HepG2 (cell line): ENCODE measurements at regions not wholly inside any gene's neighbourhood (a gene's known extent, or its start where the extent isn't known, plus 50 kb on each side); places are given as distances from the start of the nearest gene placed in this dataset.

Experiments
- ATAC-seq: fragments of 200-7000 bp; cut with Tn5 transposase; 3 replicates; pipeline ENCODE4 v1.9.1; 2020; ENCODE audit warnings: mild to moderate bottlenecking, moderate library complexity
- BruUV-seq: library from RNA; stranded (reverse); fragments of 400-500 nt; replicated peaks from 2 replicates; lab custom pipeline; 2021; lab: Mats Ljungman, UMichigan
- CTCF ChIA-PET: fragments of 300-600 bp; formaldehyde crosslinking; extraction: SDS; loops from one replicate; lab custom pipeline; 2021; ENCODE audit warnings: low total read pairs, inconsistent platforms, low intra/inter-chr PET ratio; lab: Yijun Ruan, JAX
- POLR2A ChIA-PET: fragments of 350-600 bp; sonication (Branson Sonifier 250); formaldehyde crosslinking; loops from one replicate; lab custom pipeline; 2020; ENCODE audit warnings: antibody characterized with exemption, inconsistent platforms; lab: Yijun Ruan, JAX
- DNase-seq: peaks from one replicate; pipeline ENCODE4 v3.0.0-alpha.2; 2015; ENCODE audit warnings: low spot score
- FAIRE-seq: peaks from 3 replicates; lab custom pipeline; 2011; peaks lifted over from hg19 to GRCh38; lab: Jason Lieb, UNC
- H2AFZ ChIP-seq: one replicate; pipeline ENCODE4 v1.6.1; 2011; ENCODE audit warnings: low read length, inconsistent platforms
- H3K27ac ChIP-seq: fragments of 300-600 bp; 3 replicates; pipeline ENCODE4 v1.8.0; 2011; ENCODE audit warnings: mixed run types, mild to moderate bottlenecking, mixed read lengths, low read length, inconsistent platforms; ENCODE audit not compliant: insufficient read depth; ENCODE audit errors: extremely low read length
- H3K27me3 ChIP-seq, 2 experiments: fragments of 200-600 bp in 1 of 2; 2 replicates in 1 of 2; 3 replicates in 1 of 2; pipeline versions ENCODE4 v1.6.0 to v1.8.0; 2011; ENCODE audit warnings: low read length in 2 of 2, mild to moderate bottlenecking in 2 of 2, moderate library complexity in 2 of 2, inconsistent platforms in 1 of 2; ENCODE audit not compliant: insufficient read depth in 2 of 2, control insufficient read depth in 1 of 2
- H3K36me3 ChIP-seq, 2 experiments: fragments of 200-600 bp in 1 of 2; replicated peaks in 1 of 2; 2 replicates in 1 of 2; 3 replicates in 1 of 2; pipeline versions ENCODE4 v1.5.1 to v1.8.0; 2011; ENCODE audit warnings: low read length in 2 of 2, inconsistent platforms in 1 of 2; ENCODE audit not compliant: insufficient read depth in 2 of 2, control insufficient read depth in 1 of 2
- H3K4me1 ChIP-seq: 2 replicates; pipeline ENCODE4 v1.5.1; 2012; ENCODE audit warnings: low read length, inconsistent platforms; ENCODE audit not compliant: insufficient read depth
- H3K4me2 ChIP-seq: 2 replicates; pipeline ENCODE4 v1.6.0; 2011; ENCODE audit warnings: low read depth, low read length, inconsistent platforms
- H3K4me3 ChIP-seq, 3 experiments: fragments of 200-600 bp in 1 of 3; sonication (generic), shearing (Covaris generic) in 1 of 3; replicated peaks in 1 of 3; 2 replicates each; pipeline ENCODE4 v1.5.1; 2011 to 2016; ENCODE audit warnings: low read length in 3 of 3, inconsistent platforms in 2 of 3, low read depth in 2 of 3, mild to moderate bottlenecking in 2 of 3, control low read depth in 1 of 3, mixed read lengths in 1 of 3; ENCODE audit not compliant: insufficient read depth in 1 of 3
- H3K79me2 ChIP-seq: one replicate; pipeline ENCODE4 v1.6.1; 2011; ENCODE audit warnings: low read length, inconsistent platforms; ENCODE audit not compliant: insufficient read depth
- H3K9ac ChIP-seq: 2 replicates; pipeline ENCODE4 v1.6.0; 2011; ENCODE audit warnings: mild to moderate bottlenecking, low read depth, low read length, inconsistent platforms; ENCODE audit not compliant: insufficient read depth
- H3K9me3 ChIP-seq: 2 replicates; pipeline ENCODE4 v1.5.1; 2012; ENCODE audit warnings: mild to moderate bottlenecking, low read length
- H4K20me1 ChIP-seq: 2 replicates; pipeline ENCODE4 v1.6.0; 2011; ENCODE audit warnings: inconsistent platforms, mild to moderate bottlenecking, low read length, moderate library complexity; ENCODE audit not compliant: insufficient read depth
- U2AF2 ChIP-seq: fragments of 200-400 bp; formaldehyde crosslinking; IDR thresholded peaks from 2 replicates; pipeline ENCODE4 v1.6.1; 2017; ENCODE audit warnings: low read depth, mild to moderate bottlenecking, low read length
- ZNF138 ChIP-seq: sonication (generic); formaldehyde crosslinking; IDR thresholded peaks from 2 replicates; pipeline ENCODE4 v1.5.0; 2020; ENCODE audit warnings: mild to moderate bottlenecking, low read depth, missing genetic modification reagents
- ZNF260 ChIP-seq: sonication (generic); formaldehyde crosslinking; IDR thresholded peaks from 2 replicates; pipeline ENCODE4 v1.4.0; 2020; ENCODE audit warnings: missing genetic modification reagents, low read depth, mild to moderate bottlenecking, borderline replicate concordance
- ZNF749 ChIP-seq: sonication (generic); formaldehyde crosslinking; IDR thresholded peaks from 2 replicates; pipeline ENCODE4 v1.8.0; 2022; ENCODE audit warnings: mild to moderate bottlenecking, missing genetic modification reagents, moderate library complexity, borderline replicate concordance
- ZNF776 ChIP-seq: sonication (generic); formaldehyde crosslinking; IDR thresholded peaks from 2 replicates; pipeline ENCODE4 v1.4.0; 2020; ENCODE audit warnings: mild to moderate bottlenecking, missing genetic modification reagents
- WGBS: methylation state at CpG from one replicate; pipeline ENCODE4 v1.1.6; 2017; ENCODE audit warnings: low lambda C conversion rate; 5-methylcytosine and 5-hydroxymethylcytosine counted together
- in situ Hi-C: cut with HindIII; loops from 2 replicates; pipeline ENCODE4 v1.10.0; 2017; ENCODE audit warnings: low pct_unique_long_range_greater_than_20kb; ENCODE audit not compliant: extremely low pct_ligation_motif_present
- intact Hi-C: fragments of 100-400 bp; cut with micrococcal nuclease; formaldehyde crosslinking; loops from one replicate; pipeline ENCODE4 v1.10.0; 2022; ENCODE audit not compliant: unreplicated experiment
- TF ChIP-seq, protein P1 (sequence below): sonication (generic); formaldehyde crosslinking; IDR thresholded peaks from 2 replicates; pipeline ENCODE4 v1.4.0; 2020; ENCODE audit warnings: missing genetic modification reagents
- TF ChIP-seq, protein P2 (sequence below): sonication (generic); formaldehyde crosslinking; IDR thresholded peaks from 2 replicates; pipeline ENCODE4 v1.5.1; 2020; ENCODE audit warnings: mild to moderate bottlenecking, missing genetic modification reagents
- TF ChIP-seq, protein P3 (sequence below): sonication (generic); formaldehyde crosslinking; IDR thresholded peaks from 2 replicates; pipeline ENCODE4 v1.5.0; 2020; ENCODE audit warnings: missing genetic modification reagents

DNA sequence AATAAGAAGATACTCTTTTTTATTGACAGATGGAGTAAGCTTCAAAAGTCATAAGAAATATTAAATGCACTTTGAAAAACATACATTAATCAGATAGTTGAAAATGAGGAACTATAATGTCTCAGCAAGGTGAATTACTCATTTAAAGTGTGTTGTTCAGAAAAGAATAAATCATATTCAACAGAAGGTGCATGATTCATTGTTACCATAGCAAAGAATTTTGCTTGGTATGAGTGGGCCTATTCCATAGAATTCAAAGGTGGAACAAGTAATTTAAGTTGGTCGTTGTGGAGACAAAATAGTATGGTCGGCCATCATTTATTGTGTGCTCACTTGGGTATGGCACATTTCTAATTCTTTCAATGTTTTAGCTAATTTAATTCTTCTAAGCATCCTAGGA, 1920.2 kb upstream of the CDH9 start:
- no peak overlapping the region for H3K27ac ChIP-seq
- TF ChIP-seq ZNF749 (CRISPR knock-in tag) (no peak), ZNF776 (CRISPR knock-in tag) (no peak), U2AF2 (no peak), ZNF260 (no peak), ZNF138 (no peak)
- TF ChIP-seq, protein P1, sequence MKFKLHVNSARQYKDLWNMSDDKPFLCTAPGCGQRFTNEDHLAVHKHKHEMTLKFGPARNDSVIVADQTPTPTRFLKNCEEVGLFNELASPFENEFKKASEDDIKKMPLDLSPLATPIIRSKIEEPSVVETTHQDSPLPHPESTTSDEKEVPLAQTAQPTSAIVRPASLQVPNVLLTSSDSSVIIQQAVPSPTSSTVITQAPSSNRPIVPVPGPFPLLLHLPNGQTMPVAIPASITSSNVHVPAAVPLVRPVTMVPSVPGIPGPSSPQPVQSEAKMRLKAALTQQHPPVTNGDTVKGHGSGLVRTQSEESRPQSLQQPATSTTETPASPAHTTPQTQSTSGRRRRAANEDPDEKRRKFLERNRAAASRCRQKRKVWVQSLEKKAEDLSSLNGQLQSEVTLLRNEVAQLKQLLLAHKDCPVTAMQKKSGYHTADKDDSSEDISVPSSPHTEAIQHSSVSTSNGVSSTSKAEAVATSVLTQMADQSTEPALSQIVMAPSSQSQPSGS (CRISPR knock-in tag) = no peak
- TF ChIP-seq, protein P2, sequence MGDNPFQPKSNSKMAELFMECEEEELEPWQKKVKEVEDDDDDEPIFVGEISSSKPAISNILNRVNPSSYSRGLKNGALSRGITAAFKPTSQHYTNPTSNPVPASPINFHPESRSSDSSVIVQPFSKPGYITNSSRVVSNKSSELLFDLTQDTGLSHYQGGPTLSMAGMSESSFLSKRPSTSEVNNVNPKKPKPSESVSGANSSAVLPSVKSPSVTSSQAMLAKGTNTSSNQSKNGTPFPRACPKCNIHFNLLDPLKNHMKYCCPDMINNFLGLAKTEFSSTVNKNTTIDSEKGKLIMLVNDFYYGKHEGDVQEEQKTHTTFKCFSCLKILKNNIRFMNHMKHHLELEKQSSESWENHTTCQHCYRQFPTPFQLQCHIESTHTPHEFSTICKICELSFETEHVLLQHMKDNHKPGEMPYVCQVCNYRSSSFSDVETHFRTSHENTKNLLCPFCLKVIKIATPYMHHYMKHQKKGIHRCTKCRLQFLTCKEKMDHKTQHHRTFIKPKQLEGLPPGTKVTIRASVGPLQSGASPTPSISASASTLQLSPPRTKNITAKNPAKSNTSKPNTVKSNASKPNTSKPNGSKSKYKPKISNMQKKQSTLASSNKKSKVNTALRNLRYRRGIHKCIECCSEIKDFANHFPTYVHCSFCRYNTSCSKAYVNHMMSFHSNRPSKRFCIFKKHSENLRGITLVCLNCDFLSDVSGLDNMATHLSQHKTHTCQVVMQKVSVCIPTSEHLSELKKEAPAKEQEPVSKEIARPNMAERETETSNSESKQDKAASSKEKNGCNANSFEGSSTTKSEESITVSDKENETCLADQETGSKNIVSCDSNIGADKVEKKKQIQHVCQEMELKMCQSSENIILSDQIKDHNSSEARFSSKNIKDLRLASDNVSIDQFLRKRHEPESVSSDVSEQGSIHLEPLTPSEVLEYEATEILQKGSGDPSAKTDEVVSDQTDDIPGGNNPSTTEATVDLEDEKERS (CRISPR knock-in tag) = no peak
- TF ChIP-seq, protein P3, sequence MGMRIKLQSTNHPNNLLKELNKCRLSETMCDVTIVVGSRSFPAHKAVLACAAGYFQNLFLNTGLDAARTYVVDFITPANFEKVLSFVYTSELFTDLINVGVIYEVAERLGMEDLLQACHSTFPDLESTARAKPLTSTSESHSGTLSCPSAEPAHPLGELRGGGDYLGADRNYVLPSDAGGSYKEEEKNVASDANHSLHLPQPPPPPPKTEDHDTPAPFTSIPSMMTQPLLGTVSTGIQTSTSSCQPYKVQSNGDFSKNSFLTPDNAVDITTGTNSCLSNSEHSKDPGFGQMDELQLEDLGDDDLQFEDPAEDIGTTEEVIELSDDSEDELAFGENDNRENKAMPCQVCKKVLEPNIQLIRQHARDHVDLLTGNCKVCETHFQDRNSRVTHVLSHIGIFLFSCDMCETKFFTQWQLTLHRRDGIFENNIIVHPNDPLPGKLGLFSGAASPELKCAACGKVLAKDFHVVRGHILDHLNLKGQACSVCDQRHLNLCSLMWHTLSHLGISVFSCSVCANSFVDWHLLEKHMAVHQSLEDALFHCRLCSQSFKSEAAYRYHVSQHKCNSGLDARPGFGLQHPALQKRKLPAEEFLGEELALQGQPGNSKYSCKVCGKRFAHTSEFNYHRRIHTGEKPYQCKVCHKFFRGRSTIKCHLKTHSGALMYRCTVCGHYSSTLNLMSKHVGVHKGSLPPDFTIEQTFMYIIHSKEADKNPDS (CRISPR knock-in tag) = no peak
- TF ChIP-seq, all 625 proteins: peak for 0
- ATAC-seq (no peak), FAIRE-seq (no peak), DNase-seq (no peak)
- no peak overlapping the region for H3K4me3 ChIP-seq
- intact Hi-C loops = no loop called here
- no peak overlapping the region for H3K4me2 ChIP-seq
- ChIA-PET POLR2A (no interaction called here), CTCF (no interaction called here)
- H3K9me3 ChIP-seq = no peaks in the 10 kb centered on the region
- WGBS = 2% methylated on average over 2 of the region's 2 CpGs
- no peaks in the 10 kb centered on the region for H3K36me3 ChIP-seq
- in situ Hi-C loops = no loop called here
- H3K79me2 ChIP-seq = no peaks in the 10 kb centered on the region
- no peak overlapping the region for H2AFZ ChIP-seq
- no peaks in the 10 kb centered on the region for H3K27me3 ChIP-seq
- BruUV-seq = no TSS peak
- H4K20me1 ChIP-seq = no peaks in the 10 kb centered on the region
- H3K9ac ChIP-seq = no peak overlapping the region
- no peaks in the 10 kb centered on the region for H3K4me1 ChIP-seq
